Activated CD4-positive, alpha-beta T cell treated with anti-CD3 and anti-CD28 coated beads, Interleukin-2, amount 10 ng/mL, durations not matched to agents 7 days and 5 days (primary cell): ENCODE measurements at regions not wholly inside any gene's neighbourhood (a gene's known extent, or its start where the extent isn't known, plus 50 kb on each side); places are given as distances from the start of the nearest gene placed in this dataset.

Experiments used
- CTCF ChIA-PET: fragments of 350-600 bp; sonication (Branson Sonifier 250); formaldehyde crosslinking; loops from one replicate; lab custom pipeline; 2021; ENCODE audit warnings: antibody characterized with exemption; lab: Charles Lee
- POLR2A ChIA-PET: fragments of 350-600 bp; sonication (Branson Sonifier 250); formaldehyde crosslinking; loops from one replicate; lab custom pipeline; 2021; ENCODE audit warnings: antibody characterized with exemption; lab: Charles Lee
- DNase-seq: peaks from one replicate; pipeline ENCODE4 v3.0.0-alpha.2; 2020
- H3K27ac Mint-ChIP-seq: one replicate; pipeline ENCODE4 v1.8.0; 2021; ENCODE audit warnings: mild to moderate bottlenecking, moderate library complexity, mixed read lengths
- H3K27me3 Mint-ChIP-seq: one replicate; pipeline ENCODE4 v1.8.0; 2021; ENCODE audit warnings: mixed read lengths
- H3K36me3 Mint-ChIP-seq: one replicate; pipeline ENCODE4 v1.8.0; 2021; ENCODE audit warnings: low read depth, mixed read lengths
- H3K4me1 Mint-ChIP-seq: one replicate; pipeline ENCODE4 v1.8.0; 2021; ENCODE audit warnings: mixed read lengths
- H3K4me3 Mint-ChIP-seq: one replicate; pipeline ENCODE4 v1.8.0; 2021; ENCODE audit warnings: mild to moderate bottlenecking, moderate library complexity, mixed read lengths
- H3K9me3 Mint-ChIP-seq: one replicate; pipeline ENCODE4 v1.8.0; 2021; ENCODE audit warnings: mixed read lengths

GRCh38 chr11:33646629-33647028 lies 54.0 kb downstream of the C11orf91 start:
- H3K27me3 Mint-ChIP-seq: peaks cover 8% of the 10 kb centered on the region
- ChIA-PET CTCF (no interaction called here), POLR2A (no interaction called here)
- H3K36me3 Mint-ChIP-seq: no peaks in the 10 kb centered on the region
- no peak overlapping the region for H3K4me3 Mint-ChIP-seq
- H3K4me1 Mint-ChIP-seq: no peaks in the 10 kb centered on the region
- H3K9me3 Mint-ChIP-seq: no peaks in the 10 kb centered on the region
- DNase-seq: no peak
- no peak overlapping the region for H3K27ac Mint-ChIP-seq

- ChIA-PET CTCF (no interaction called here), POLR2A (no interaction called here)
- H3K9me3 Mint-ChIP-seq: no peaks in the 10 kb centered on the region
- H3K27ac Mint-ChIP-seq: no peak overlapping the region
- no peak for DNase-seq
- no peaks in the 10 kb centered on the region for H3K36me3 Mint-ChIP-seq
- H3K4me3 Mint-ChIP-seq: no peak overlapping the region
- peaks cover 8% of the 10 kb centered on the region for H3K27me3 Mint-ChIP-seq
- H3K4me1 Mint-ChIP-seq: no peaks in the 10 kb centered on the region
Measured at GRCh38 chr11:33646168-33646567, 54.5 kb downstream of the C11orf91 start.

- Mint-ChIP-seq H3K9me3 (no peaks in the 10 kb centered on the region), H3K4me1 (no peaks in the 10 kb centered on the region), H3K27ac (no peak overlapping the region), H3K4me3 (no peak overlapping the region), H3K36me3 (no peaks in the 10 kb centered on the region), H3K27me3 (peaks cover 8% of the 10 kb centered on the region)
- no peak for DNase-seq
- ChIA-PET POLR2A (no interaction called here), CTCF (no interaction called here)
Measured at GRCh38 chr11:33645686-33646085, 54.9 kb downstream of the C11orf91 start.

- no peaks in the 10 kb centered on the region for H3K36me3 Mint-ChIP-seq
- no peak for DNase-seq
- peaks cover 13% of the 10 kb centered on the region for H3K27me3 Mint-ChIP-seq
- no peaks in the 10 kb centered on the region for H3K9me3 Mint-ChIP-seq
- POLR2A ChIA-PET: no interaction called here
- H3K4me3 Mint-ChIP-seq: no peak overlapping the region
- H3K27ac Mint-ChIP-seq: no peak overlapping the region
- CTCF ChIA-PET: no interaction called here
- no peaks in the 10 kb centered on the region for H3K4me1 Mint-ChIP-seq
Measured at GRCh38 chr11:33643167-33643824, 57.3 kb downstream of the C11orf91 start.

GRCh38 chr11:33642461-33643166 lies 58.0 kb downstream of the C11orf91 start:
- POLR2A ChIA-PET: no interaction called here
- no peaks in the 10 kb centered on the region for H3K4me1 Mint-ChIP-seq
- no peak overlapping the region for H3K4me3 Mint-ChIP-seq
- no peaks in the 10 kb centered on the region for H3K9me3 Mint-ChIP-seq
- CTCF ChIA-PET: no interaction called here
- no peaks in the 10 kb centered on the region for H3K36me3 Mint-ChIP-seq
- no peak overlapping the region for H3K27ac Mint-ChIP-seq
- no peak for DNase-seq
- peaks cover 17% of the 10 kb centered on the region for H3K27me3 Mint-ChIP-seq

- DNase-seq: no peak
- Mint-ChIP-seq H3K4me1 (no peaks in the 10 kb centered on the region), H3K36me3 (no peaks in the 10 kb centered on the region), H3K4me3 (no peak overlapping the region), H3K27ac (no peak overlapping the region), H3K9me3 (no peaks in the 10 kb centered on the region), H3K27me3 (peaks cover 17% of the 10 kb centered on the region)
- ChIA-PET POLR2A (no interaction called here), CTCF (interaction anchor here (0.5 kb wide), 1 partner anchor 1478 kb away, joined by 3 read pairs; no protein-coding TSS in a partner anchor)
Measured at GRCh38 chr11:33640730-33641371, 59.8 kb downstream of the C11orf91 start.

- no peaks in the 10 kb centered on the region for H3K4me1 Mint-ChIP-seq
- CTCF ChIA-PET: no interaction called here
- POLR2A ChIA-PET: no interaction called here
- H3K9me3 Mint-ChIP-seq: no peaks in the 10 kb centered on the region
- DNase-seq: no peak
- no peak overlapping the region for H3K4me3 Mint-ChIP-seq
- H3K27ac Mint-ChIP-seq: no peak overlapping the region
- H3K36me3 Mint-ChIP-seq: no peaks in the 10 kb centered on the region
- H3K27me3 Mint-ChIP-seq: peaks cover 15% of the 10 kb centered on the region
Measured at GRCh38 chr11:33638608-33639007, 62.0 kb downstream of the C11orf91 start.

GRCh38 chr11:33636104-33636503 lies 64.5 kb downstream of the C11orf91 start:
- peaks cover 5% of the 10 kb centered on the region for H3K9me3 Mint-ChIP-seq
- H3K4me1 Mint-ChIP-seq: no peaks in the 10 kb centered on the region
- no peak overlapping the region for H3K27ac Mint-ChIP-seq
- no peak overlapping the region for H3K4me3 Mint-ChIP-seq
- ChIA-PET POLR2A (no interaction called here), CTCF (interaction anchor here (0.6 to 0.7 kb wide), 3 partner anchors 148 to 811 kb away, joined by 3 to 4 read pairs (median 4); no protein-coding TSS in a partner anchor)
- H3K27me3 Mint-ChIP-seq: peaks cover 12% of the 10 kb centered on the region
- H3K36me3 Mint-ChIP-seq: no peaks in the 10 kb centered on the region
- DNase-seq: no peak

GRCh38 chr11:33635161-33635560 lies 65.5 kb downstream of the C11orf91 start:
- H3K4me3 Mint-ChIP-seq: no peak overlapping the region
- peaks cover 9% of the 10 kb centered on the region for H3K9me3 Mint-ChIP-seq
- H3K27me3 Mint-ChIP-seq: peaks cover 9% of the 10 kb centered on the region
- no peaks in the 10 kb centered on the region for H3K36me3 Mint-ChIP-seq
- ChIA-PET CTCF (no interaction called here), POLR2A (no interaction called here)
- H3K4me1 Mint-ChIP-seq: no peaks in the 10 kb centered on the region
- DNase-seq: no peak
- H3K27ac Mint-ChIP-seq: no peak overlapping the region

- Mint-ChIP-seq H3K9me3 (peaks cover 9% of the 10 kb centered on the region), H3K27me3 (peaks cover 9% of the 10 kb centered on the region), H3K36me3 (no peaks in the 10 kb centered on the region), H3K4me1 (no peaks in the 10 kb centered on the region), H3K27ac (no peak overlapping the region), H3K4me3 (no peak overlapping the region)
- ChIA-PET CTCF (no interaction called here), POLR2A (no interaction called here)
- DNase-seq: no peak
Measured at GRCh38 chr11:33634291-33634834, 66.3 kb downstream of the C11orf91 start.

- Mint-ChIP-seq H3K9me3 (peaks cover 9% of the 10 kb centered on the region), H3K4me1 (no peaks in the 10 kb centered on the region), H3K36me3 (no peaks in the 10 kb centered on the region), H3K4me3 (no peak overlapping the region), H3K27ac (no peak overlapping the region), H3K27me3 (peaks cover 5% of the 10 kb centered on the region)
- ChIA-PET POLR2A (interaction anchor here (0.6 kb wide), 1 partner anchor 322 kb away, joined by 4 read pairs; no protein-coding TSS in a partner anchor), CTCF (no interaction called here)
- DNase-seq: no peak
Measured at GRCh38 chr11:33633251-33634003, 67.2 kb downstream of the C11orf91 start.

GRCh38 chr11:33631749-33632091 lies 68.9 kb downstream of the C11orf91 start:
- no peak for DNase-seq
- Mint-ChIP-seq H3K36me3 (no peaks in the 10 kb centered on the region), H3K4me3 (no peak overlapping the region), H3K27me3 (no peaks in the 10 kb centered on the region), H3K9me3 (peaks cover 9% of the 10 kb centered on the region), H3K4me1 (no peaks in the 10 kb centered on the region), H3K27ac (no peak overlapping the region)
- POLR2A ChIA-PET: no interaction called here
- CTCF ChIA-PET: no interaction called here
